SU-DHL-6 (cell line): ENCODE measurements at regions not wholly inside any gene's neighbourhood (a gene's known extent, or its start where the extent isn't known, plus 50 kb on each side); places are given as distances from the start of the nearest gene placed in this dataset.

Experiments used
- EZH2phosphoT487 ChIP-seq: fragments of 200-600 bp; sonication (generic), shearing (Covaris generic); conservative IDR thresholded peaks from 2 replicates; pipeline ENCODE4 v1.6.1; 2018; ENCODE audit warnings: mild to moderate bottlenecking, antibody characterized with exemption, low read length, moderate library complexity, mixed read lengths
- TF ChIP-seq, protein P1 (sequence below): fragments of 200-600 bp; sonication (generic); IDR thresholded peaks from one replicate; pipeline ENCODE4 v1.5.1; 2017; ENCODE audit warnings: antibody characterized with exemption, mild to moderate bottlenecking, low read length, moderate library complexity; ENCODE audit not compliant: insufficient read depth, poor library complexity, severe bottlenecking

DNA sequence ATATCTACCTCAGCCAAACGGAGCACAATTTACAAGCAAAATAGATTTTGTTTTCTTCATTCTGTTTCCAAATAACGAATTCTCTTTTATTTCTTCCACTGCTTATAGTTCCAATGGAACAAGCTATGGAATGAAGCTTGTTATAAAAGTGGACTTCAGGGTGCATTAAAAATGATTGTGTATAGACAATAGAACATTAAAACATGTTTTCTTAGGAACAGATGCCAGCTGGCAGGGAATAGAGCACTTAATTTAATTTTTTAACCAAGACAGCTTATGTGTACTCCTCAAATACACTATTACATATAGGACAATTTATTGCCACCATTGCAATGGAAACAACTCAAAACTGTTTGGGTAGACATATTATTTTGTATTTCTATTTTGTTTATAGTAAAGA lies 860.1 kb upstream of the TYRP1 start:
- TF ChIP-seq, protein P1, sequence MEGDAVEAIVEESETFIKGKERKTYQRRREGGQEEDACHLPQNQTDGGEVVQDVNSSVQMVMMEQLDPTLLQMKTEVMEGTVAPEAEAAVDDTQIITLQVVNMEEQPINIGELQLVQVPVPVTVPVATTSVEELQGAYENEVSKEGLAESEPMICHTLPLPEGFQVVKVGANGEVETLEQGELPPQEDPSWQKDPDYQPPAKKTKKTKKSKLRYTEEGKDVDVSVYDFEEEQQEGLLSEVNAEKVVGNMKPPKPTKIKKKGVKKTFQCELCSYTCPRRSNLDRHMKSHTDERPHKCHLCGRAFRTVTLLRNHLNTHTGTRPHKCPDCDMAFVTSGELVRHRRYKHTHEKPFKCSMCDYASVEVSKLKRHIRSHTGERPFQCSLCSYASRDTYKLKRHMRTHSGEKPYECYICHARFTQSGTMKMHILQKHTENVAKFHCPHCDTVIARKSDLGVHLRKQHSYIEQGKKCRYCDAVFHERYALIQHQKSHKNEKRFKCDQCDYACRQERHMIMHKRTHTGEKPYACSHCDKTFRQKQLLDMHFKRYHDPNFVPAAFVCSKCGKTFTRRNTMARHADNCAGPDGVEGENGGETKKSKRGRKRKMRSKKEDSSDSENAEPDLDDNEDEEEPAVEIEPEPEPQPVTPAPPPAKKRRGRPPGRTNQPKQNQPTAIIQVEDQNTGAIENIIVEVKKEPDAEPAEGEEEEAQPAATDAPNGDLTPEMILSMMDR, result no peak
- no peak for TF ChIP-seq EZH2phosphoT487
